GM21786 (cell line): ENCODE measurements at regions not wholly inside any gene's neighbourhood (a gene's known extent, or its start where the extent isn't known, plus 50 kb on each side); places are given as distances from the start of the nearest gene placed in this dataset.
"Not testable (repeated sequence)": the region's sequence is repeated elsewhere in the genome, so short reads cannot be mapped to it uniquely, and the experiment has no call there.

Experiments
- ATAC-seq: cut with Tn5 transposase; IDR thresholded peaks from one replicate; pipeline ENCODE4 v1.9.1; 2021; ENCODE audit not compliant: unreplicated experiment

GRCh38 chr7:86045197-86045596, 598.5 kb upstream of the GRM3 start:
- ATAC-seq = not testable (repeated sequence)

GRCh38 chr7:86025807-86026206, 617.9 kb upstream of the GRM3 start:
- no peak for ATAC-seq

DNA sequence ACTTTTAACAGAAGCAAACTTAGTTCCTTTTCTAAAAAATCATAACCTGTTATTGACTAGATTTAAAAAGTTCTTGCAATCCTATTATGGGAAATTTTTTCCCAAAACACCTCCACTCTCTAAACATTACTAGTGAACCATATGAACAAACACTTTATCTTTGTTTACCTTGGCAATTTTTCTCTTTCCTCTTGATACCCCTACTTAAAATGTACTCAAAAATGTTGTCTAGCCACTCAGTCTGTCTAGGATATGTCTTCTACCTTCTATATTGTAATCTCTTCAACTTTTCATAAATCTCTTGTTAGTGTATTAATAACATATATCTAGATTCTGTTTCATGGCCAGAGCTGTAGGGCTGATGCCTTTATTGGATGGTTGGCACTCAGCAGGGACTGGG, 630.0 kb upstream of the GRM3 start:
- ATAC-seq = no peak

DNA sequence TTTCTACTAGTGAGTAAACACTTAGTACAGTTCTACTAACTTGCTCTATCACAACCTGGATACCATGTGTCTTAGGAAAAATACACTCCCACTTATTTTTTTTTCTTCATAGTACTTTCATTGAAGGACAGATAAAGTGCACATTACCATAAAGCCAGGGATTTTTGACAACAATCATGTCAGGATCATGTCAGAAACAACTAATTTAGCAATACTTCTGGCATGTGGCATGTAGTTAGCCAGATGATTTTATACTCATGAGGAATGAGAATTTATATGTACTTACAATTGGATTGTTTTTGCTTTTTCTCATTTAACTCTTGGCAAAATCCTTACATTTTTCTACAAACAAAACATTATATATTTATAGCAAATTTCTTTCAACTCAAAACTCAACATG, 630.7 kb upstream of the GRM3 start:
- ATAC-seq = no peak

DNA sequence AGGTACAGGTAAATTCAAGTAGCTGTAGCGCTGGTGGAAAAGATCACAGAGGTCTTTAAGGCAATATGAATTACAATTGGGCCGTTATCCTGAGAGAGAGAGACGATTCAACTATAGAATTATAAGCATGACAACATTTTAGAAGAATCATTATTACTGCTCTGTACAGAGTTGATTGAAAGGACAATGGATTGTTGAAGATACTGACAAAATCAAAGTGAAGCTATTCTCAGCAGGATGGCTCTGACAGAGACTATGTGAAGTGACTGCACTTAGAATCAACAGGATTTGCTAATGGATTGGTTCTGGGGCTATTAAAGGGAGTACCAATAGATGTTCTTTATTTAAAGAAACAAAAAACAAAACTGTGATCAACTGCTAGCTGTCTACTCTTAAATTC, 634.8 kb upstream of the GRM3 start:
- ATAC-seq = no peak

DNA sequence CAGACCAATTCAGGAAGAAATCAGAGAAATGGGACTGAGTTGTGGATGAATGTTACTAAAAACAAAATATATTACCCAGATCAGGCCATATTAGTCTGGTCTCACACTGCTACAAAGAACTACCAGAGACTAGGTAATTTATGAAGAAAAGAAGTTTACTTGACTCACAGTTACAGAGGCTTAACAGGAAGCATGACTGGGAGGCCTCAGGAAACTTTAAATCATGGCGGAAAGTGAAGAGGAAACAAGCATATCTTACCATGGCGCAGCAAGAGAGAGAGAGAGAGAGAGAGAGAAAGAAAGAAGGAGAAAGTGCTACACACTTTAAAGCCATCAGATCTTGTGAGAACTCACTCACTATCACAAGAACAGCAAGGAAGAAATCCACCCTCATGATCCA, 636.8 kb upstream of the GRM3 start:
- no peak for ATAC-seq

DNA sequence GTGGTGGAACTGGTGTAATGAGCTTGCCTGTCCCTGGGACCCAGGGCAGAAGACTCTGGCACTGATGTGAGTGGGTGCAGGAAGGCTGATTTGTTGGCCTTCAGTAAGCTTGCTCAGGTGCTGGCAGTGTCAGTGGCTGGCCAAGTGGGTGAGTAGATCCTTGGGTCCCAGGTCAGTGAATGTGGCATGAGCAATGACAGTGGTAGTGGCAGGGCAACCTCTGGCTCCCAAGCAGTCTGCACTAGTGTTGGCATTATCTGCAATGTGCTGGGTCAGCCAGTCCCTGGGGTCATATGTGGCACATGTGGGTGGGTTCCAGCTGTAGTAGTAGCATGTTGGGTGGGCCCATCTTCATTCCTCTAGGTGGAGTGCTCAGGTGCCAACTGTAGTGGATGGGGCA, 640.9 kb upstream of the GRM3 start:
- no peak for ATAC-seq

- no peak for ATAC-seq
Observed at GRCh38 chr7:85997515-85997914, 646.2 kb upstream of the GRM3 start.

DNA sequence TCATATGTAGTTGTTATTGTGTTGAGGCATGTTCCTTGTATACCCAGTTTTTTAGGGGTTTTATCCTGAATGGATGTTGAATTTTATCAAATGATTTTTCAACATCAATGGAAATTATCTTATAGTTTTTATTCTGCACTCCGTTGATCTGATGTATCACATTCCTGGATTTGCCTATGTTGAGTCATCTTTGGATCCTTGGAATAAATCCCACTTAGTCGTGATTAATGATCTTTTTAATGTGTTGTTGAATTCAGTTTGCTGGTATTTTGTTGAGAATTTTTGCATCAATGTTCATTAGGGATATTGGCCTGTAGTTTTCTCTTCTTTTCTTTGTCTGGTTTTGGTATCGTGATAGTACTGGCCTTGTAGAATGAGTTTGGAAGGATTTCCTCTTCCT, 648.6 kb upstream of the GRM3 start:
- no peak for ATAC-seq

GRCh38 chr7:85980740-85981139, 663.0 kb upstream of the GRM3 start:
- no peak for ATAC-seq

- ATAC-seq = no peak
Observed at GRCh38 chr7:85974176-85974575, 669.5 kb upstream of the GRM3 start.

DNA sequence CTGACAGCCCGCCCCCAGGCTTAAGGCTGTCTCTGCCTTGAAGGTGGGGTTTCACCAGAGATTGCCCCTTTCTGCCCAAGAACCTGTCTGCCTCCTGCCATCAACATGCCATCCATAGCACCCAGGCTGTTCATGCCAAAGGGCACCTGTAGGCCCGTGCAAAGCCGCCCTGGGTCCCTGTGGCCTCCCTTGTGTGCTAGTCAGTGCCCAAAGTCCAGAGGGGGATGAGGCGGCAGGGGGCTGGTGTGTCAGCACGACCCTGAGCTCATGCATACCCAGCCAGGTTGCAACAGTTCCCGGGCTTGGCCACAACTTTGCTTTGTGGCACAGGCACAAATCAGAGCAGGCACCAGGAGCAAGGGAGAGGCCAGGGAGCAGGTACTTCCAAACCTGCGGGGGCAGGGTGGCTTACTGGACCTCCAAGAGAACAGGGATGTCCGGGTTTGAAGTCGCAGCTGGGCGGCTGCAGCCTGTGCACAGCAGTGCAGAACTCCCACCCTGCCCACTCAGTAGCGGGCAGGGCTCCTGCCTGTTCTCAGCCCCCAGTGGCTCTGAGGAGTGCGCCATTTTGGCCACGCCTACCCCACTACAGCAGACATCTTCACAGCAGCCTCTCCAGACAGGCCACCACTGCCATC, 671.1 kb upstream of the GRM3 start:
- ATAC-seq = no peak

- ATAC-seq = no peak
Observed at GRCh38 chr7:85954961-85955360, 688.7 kb upstream of the GRM3 start.

DNA sequence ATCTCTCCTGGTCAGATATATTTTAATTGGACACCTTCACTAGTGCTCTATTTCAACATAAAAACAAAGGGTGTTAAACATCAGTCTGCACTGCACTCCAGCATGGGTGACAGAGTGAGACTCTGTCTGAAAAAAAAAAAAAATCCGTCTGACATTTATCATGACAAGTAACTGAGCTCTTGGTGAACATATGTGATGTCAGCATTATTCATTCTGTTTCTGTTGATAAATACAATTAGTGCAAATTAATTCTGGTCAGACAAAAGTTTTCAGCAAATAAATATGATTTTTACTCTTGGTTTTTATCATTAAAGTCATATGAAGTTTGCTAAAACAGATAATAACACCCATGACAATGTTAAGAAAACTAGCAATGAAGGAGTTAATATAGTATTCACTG, 692.8 kb upstream of the GRM3 start:
- ATAC-seq = no peak

DNA sequence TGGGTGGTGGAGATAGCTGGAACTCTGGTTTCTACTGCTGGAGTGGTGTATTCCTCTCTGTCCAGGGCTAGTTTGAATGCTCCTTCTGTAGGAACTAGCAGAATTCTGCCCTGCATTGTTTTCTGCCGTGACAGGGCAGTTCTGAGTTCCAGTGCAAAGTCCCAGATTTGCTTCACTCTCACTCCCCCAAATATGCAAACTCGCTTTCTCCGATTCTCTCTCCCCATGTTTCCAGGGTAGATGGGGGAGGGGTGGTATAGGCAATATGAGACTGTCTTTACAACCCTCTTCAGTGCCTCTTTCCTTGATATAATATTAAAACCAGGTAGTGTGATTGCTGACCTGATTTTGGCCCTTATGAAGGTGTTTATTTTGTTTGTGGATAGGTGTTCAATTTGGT, 693.3 kb upstream of the GRM3 start:
- ATAC-seq = no peak

DNA sequence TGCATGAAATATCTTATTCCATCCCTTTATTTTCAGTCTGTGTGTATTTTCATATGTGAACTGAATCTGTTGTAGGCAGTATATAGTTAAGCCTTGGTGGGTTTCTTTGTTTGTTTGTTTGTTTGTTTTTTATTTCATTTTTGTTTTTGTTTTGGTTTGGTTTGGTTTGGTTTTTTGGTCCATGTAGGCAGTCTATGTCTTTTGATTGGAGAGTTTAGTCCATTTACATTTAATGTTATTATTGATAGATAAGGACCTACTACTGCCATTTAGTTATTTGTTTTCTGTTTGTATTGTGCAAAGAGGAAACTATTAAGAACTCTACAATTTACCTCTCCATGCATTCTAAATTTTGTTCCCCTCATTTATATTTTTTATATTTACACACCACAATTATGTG, 695.9 kb upstream of the GRM3 start:
- ATAC-seq = no peak

DNA sequence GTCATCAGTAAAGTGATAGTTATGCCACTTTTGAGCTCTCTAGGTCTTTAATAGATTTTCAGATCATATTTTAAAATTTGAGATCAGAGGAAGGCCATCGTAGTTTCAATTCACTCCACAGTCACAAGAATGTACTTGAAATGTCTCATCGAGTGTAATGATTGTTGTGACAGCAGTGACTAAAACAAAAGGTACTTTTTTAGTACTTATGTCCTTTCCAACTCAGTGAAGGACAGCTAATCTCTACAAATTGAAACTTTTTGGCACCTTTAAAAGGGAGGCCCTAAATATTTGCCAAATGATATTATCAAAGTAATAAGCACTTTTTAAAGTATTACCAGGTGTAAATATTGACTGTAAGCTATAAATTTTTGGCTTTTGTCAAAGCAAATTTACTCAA, 702.9 kb upstream of the GRM3 start:
- ATAC-seq = no peak

GRCh38 chr7:85931919-85932318, 711.8 kb upstream of the GRM3 start:
- no peak for ATAC-seq

- no peak for ATAC-seq
Observed at GRCh38 chr7:85928500-85928899, 715.2 kb upstream of the GRM3 start.

GRCh38 chr7:85927226-85927625, 716.5 kb upstream of the GRM3 start:
- ATAC-seq = no peak

- no peak for ATAC-seq
Observed at GRCh38 chr7:85924062-85924461, 719.6 kb upstream of the GRM3 start.

GRCh38 chr7:85916016-85916415, 727.7 kb upstream of the GRM3 start:
- no peak for ATAC-seq

GRCh38 chr7:85914437-85914836, 727.6 kb upstream of the SEMA3D start:
- ATAC-seq = no peak

DNA sequence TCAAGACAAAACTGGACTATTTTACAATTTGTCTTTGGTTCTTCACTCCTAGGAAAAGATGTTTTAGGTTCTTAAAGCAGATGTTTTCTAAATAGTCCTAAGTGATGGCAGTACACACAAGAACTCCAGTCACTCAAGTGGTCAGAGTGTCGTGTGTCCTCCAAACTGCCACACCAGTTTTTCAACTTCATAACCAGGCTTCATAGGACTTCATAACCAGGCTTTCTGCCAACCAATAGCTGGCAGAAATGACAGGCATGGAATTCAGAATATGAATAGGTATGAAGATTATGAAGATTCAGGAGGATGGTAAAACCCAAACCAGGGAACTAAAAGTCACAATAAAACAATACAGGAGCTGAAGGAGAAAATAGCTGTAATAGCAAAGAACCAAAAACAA, 721.2 kb upstream of the SEMA3D start:
- no peak for ATAC-seq
